HL-60/S4 treated with retinoic acid at 250 ng/mL for 4 days and 3 days (cell line): ENCODE measurements at regions not wholly inside any gene's neighbourhood (a gene's known extent, or its start where the extent isn't known, plus 50 kb on each side); places are given as distances from the start of the nearest gene placed in this dataset.

Experiments used
- in situ Hi-C: fragments of 300-500 bp; cut with MboI; formaldehyde crosslinking; loops from 2 replicates; pipeline ENCODE4 v1.7.0; 2022; ENCODE audit warnings: low sequenced_read_pairs

- in situ Hi-C loops, result loop anchor here (25.0 kb wide), 1 partner anchor 243 kb away; no protein-coding TSS in a partner anchor
Measured at GRCh38 chr21:16330082-16330907, 600.5 kb downstream of the USP25 start.

- in situ Hi-C loops, result loop anchor here (25.0 kb wide), 1 partner anchor 244 kb away; no protein-coding TSS in a partner anchor
Measured at GRCh38 chr21:16330908-16331268, 601.1 kb downstream of the USP25 start.

GRCh38 chr21:16337266-16337665 is 607.5 kb downstream of the USP25 start:
- in situ Hi-C loops, result loop anchor here (25.0 kb wide), 1 partner anchor 250 kb away; no protein-coding TSS in a partner anchor

GRCh38 chr21:16342932-16343331 is 613.1 kb downstream of the USP25 start:
- in situ Hi-C loops, result loop anchor here (25.0 kb wide), 1 partner anchor 256 kb away; no protein-coding TSS in a partner anchor

- in situ Hi-C loops, result loop anchor here (25.0 kb wide), 1 partner anchor 256 kb away; no protein-coding TSS in a partner anchor
Measured at GRCh38 chr21:16343776-16344175, 614.0 kb downstream of the USP25 start.

- in situ Hi-C loops, result loop anchor here (25.0 kb wide), 1 partner anchor 258 kb away; no protein-coding TSS in a partner anchor
Measured at GRCh38 chr21:16345757-16346156, 616.0 kb downstream of the USP25 start.

- in situ Hi-C loops, result loop anchor here (25.0 kb wide), 1 partner anchor 260 kb away; no protein-coding TSS in a partner anchor
Measured at GRCh38 chr21:16347223-16347622, 617.4 kb downstream of the USP25 start.

GRCh38 chr21:16353764-16354163 is 624.0 kb downstream of the USP25 start:
- in situ Hi-C loops, result no loop called here

- in situ Hi-C loops, result no loop called here
Measured at GRCh38 chr21:16357994-16358393, 628.2 kb downstream of the USP25 start.

GRCh38 chr21:16358784-16359183 is 629.0 kb downstream of the USP25 start:
- in situ Hi-C loops, result no loop called here

GRCh38 chr21:16363100-16363499 is 633.3 kb downstream of the USP25 start:
- in situ Hi-C loops, result no loop called here

GRCh38 chr21:16363518-16363917 is 633.7 kb downstream of the USP25 start:
- in situ Hi-C loops, result no loop called here

GRCh38 chr21:16366207-16366606 is 636.4 kb downstream of the USP25 start:
- in situ Hi-C loops, result no loop called here

GRCh38 chr21:16367079-16367478 is 637.3 kb downstream of the USP25 start:
- in situ Hi-C loops, result no loop called here

- in situ Hi-C loops, result no loop called here
Measured at GRCh38 chr21:16370186-16370585, 640.4 kb downstream of the USP25 start.

GRCh38 chr21:16372586-16372985 is 642.8 kb downstream of the USP25 start:
- in situ Hi-C loops, result no loop called here

- in situ Hi-C loops, result no loop called here
Measured at GRCh38 chr21:16376673-16377072, 646.9 kb downstream of the USP25 start.

- in situ Hi-C loops, result no loop called here
Measured at GRCh38 chr21:16377120-16377658, 647.4 kb downstream of the USP25 start.

GRCh38 chr21:16377857-16378256 is 648.1 kb downstream of the USP25 start:
- in situ Hi-C loops, result no loop called here

GRCh38 chr21:16378525-16378924 is 648.7 kb downstream of the USP25 start:
- in situ Hi-C loops, result no loop called here

GRCh38 chr21:16388291-16388690 is 658.5 kb downstream of the USP25 start:
- in situ Hi-C loops, result no loop called here

- in situ Hi-C loops, result no loop called here
Measured at GRCh38 chr21:16388911-16389560, 659.3 kb downstream of the USP25 start.
